ENCODE measurements at regions not wholly inside any gene's neighbourhood (a gene's known extent, or its start where the extent isn't known, plus 50 kb on each side); places are given as distances from the start of the nearest gene placed in this dataset.

DNA sequence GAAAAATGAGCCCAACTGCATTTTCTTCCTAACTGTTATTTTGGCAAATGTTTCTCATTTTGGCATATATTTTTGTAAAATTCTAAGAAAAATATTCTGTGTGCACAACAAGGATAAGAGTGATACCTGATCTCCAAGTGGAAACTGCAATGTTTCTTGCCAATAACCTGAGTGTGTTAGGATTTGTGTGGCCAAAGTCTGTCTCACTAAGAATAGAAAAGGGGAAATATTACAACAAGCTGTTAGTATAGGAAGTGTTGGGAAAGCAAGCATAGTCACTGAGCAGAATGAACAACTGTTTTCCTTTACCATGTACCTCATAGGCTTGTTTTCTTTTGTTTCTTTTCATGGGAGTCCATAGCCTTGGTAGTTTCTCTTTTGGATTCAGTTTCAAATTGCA lies 624.2 kb downstream of the MTRR start:
- Mint-ChIP-seq H3K36me3 (ENCODE audit: low read depth) (peaks cover 11% of the 10 kb centered on the region; the same call in 1 of the 2 replicates), H3K4me3 (no peak overlapping the region), H3K9me3 (peaks cover 26% of the 10 kb centered on the region), H3K4me1 (ENCODE audit: low read depth) (no peaks in the 10 kb centered on the region), H3K27me3 (ENCODE audit: insufficient read depth) (no peaks in the 10 kb centered on the region), H3K27ac (no peak overlapping the region)
- no peak for DNase-seq
- TF ChIP-seq, protein P1, sequence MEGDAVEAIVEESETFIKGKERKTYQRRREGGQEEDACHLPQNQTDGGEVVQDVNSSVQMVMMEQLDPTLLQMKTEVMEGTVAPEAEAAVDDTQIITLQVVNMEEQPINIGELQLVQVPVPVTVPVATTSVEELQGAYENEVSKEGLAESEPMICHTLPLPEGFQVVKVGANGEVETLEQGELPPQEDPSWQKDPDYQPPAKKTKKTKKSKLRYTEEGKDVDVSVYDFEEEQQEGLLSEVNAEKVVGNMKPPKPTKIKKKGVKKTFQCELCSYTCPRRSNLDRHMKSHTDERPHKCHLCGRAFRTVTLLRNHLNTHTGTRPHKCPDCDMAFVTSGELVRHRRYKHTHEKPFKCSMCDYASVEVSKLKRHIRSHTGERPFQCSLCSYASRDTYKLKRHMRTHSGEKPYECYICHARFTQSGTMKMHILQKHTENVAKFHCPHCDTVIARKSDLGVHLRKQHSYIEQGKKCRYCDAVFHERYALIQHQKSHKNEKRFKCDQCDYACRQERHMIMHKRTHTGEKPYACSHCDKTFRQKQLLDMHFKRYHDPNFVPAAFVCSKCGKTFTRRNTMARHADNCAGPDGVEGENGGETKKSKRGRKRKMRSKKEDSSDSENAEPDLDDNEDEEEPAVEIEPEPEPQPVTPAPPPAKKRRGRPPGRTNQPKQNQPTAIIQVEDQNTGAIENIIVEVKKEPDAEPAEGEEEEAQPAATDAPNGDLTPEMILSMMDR (IDR thresholded peaks at IDR 0.05): no peak

DNA sequence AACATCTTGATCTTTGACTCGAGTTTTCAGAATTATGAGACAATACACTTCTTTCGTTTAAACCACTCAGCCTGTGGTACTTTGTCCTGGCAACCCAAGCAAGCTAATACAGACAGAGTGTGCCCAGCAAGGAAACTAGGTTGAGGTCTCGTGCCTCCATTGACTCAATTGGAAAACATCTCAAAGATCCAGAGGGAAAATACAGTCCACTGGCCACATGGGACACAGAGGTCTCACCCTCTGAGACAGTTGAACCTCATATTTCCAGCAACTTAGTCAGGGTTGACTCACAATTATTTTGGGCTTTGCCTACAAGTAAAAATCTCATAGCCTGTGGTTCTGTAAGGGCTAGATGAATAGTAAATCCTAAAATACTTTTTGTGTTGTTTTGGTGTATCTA lies 631.5 kb downstream of the MTRR start:
- peaks cover 2% of the 10 kb centered on the region; the same call in 1 of the 2 replicates for H3K27me3 Mint-ChIP-seq (ENCODE audit: insufficient read depth)
- peak; percentile 11 for DNase-seq
- peaks cover 8% of the 10 kb centered on the region; the same call in 1 of the 2 replicates for H3K36me3 Mint-ChIP-seq (ENCODE audit: low read depth)
- H3K4me1 Mint-ChIP-seq (ENCODE audit: low read depth): peaks cover 7% of the 10 kb centered on the region; the same call in 1 of the 2 replicates
- TF ChIP-seq, protein P1 (IDR thresholded peaks at IDR 0.05): no peak
- peaks cover 22% of the 10 kb centered on the region for H3K9me3 Mint-ChIP-seq
- H3K27ac Mint-ChIP-seq: no peak overlapping the region
- no peak overlapping the region for H3K4me3 Mint-ChIP-seq

DNA sequence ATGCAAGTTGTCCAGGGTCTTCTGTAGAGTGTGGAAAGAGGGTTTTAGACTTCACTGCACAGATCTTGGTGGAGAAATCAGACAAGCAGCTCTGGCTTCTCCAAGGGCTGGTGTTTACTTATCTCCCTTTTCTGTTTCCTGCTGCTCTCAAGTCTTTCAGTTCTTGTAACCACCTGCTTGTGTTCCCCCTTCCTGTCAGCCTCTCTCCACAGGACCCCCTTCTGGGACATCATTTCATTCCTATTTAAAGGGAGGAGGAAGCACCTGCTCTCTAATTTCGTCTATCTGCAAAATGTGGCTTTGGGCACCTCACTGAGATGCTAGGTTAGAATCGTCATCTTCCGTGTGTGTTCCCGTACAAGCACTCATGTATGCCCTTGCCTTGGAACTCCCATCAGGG lies 636.2 kb downstream of the MTRR start:
- H3K27ac Mint-ChIP-seq: no peak overlapping the region
- DNase-seq: no peak
- H3K4me1 Mint-ChIP-seq (ENCODE audit: low read depth): peaks cover 4% of the 10 kb centered on the region; the same call in 1 of the 2 replicates
- H3K36me3 Mint-ChIP-seq (ENCODE audit: low read depth): no peaks in the 10 kb centered on the region
- no peak overlapping the region for H3K4me3 Mint-ChIP-seq
- H3K9me3 Mint-ChIP-seq: no peaks in the 10 kb centered on the region
- TF ChIP-seq, protein P1 (IDR thresholded peaks at IDR 0.05): no peak
- peaks cover 2% of the 10 kb centered on the region; the same call in 1 of the 2 replicates for H3K27me3 Mint-ChIP-seq (ENCODE audit: insufficient read depth)

DNA sequence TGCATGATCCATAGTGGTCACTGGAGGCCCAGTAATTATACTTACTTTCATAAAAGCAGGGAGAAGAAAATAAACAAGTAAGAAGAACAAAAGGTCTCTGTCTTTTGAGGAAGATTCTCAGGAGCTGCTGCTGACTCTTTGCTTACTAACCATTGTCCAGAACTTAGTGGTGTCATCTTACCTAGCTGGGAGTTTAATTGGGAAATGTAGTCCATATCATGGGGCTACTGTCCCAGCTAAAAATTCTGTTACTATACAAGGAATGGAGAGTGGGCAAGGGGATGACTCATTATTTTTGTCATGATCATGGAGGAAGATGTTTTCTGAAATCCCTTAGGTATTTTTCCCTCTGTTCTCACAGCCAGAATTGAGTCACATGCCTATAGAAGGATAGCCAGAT lies 639.3 kb downstream of the MTRR start:
- Mint-ChIP-seq H3K27ac (no peak overlapping the region), H3K27me3 (ENCODE audit: insufficient read depth) (peaks cover 1% of the 10 kb centered on the region; the same call in 1 of the 2 replicates), H3K36me3 (ENCODE audit: low read depth) (no peaks in the 10 kb centered on the region), H3K4me3 (no peak overlapping the region), H3K4me1 (ENCODE audit: low read depth) (no peaks in the 10 kb centered on the region), H3K9me3 (no peaks in the 10 kb centered on the region)
- DNase-seq: no peak
- TF ChIP-seq, protein P1 (IDR thresholded peaks at IDR 0.05): no peak

DNA sequence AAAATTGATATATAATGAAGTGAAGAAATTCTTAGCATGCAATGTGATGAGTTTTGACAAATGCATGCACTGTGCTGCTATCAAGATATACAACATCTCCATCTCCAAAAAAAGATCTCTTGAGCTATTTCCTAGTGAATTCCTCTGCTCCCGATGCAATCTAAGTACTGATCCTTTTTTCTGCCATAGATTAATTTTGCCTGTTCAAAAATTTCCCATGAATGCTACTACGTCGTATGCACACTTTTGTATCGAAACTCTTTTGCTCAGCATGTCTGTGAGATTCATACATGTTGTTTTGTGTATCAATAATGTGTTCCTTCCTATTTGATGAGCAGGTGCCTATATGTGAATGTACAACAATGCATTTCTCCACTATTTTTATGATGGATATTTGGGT lies 647.4 kb downstream of the MTRR start:
- H3K27me3 Mint-ChIP-seq (ENCODE audit: insufficient read depth): no peaks in the 10 kb centered on the region; the same call in 1 of the 2 replicates
- no peak for DNase-seq
- no peak overlapping the region for H3K27ac Mint-ChIP-seq
- TF ChIP-seq, protein P1 (IDR thresholded peaks at IDR 0.05): no peak
- H3K4me1 Mint-ChIP-seq (ENCODE audit: low read depth): peaks cover 6% of the 10 kb centered on the region; the same call in 1 of the 2 replicates
- H3K36me3 Mint-ChIP-seq (ENCODE audit: low read depth): no peaks in the 10 kb centered on the region
- peak overlapping the region; percentile 16; the same call in 1 of the 2 replicates for H3K4me3 Mint-ChIP-seq
- no peaks in the 10 kb centered on the region for H3K9me3 Mint-ChIP-seq
